HG03280 (cell line): ENCODE measurements at regions not wholly inside any gene's neighbourhood (a gene's known extent, or its start where the extent isn't known, plus 50 kb on each side); places are given as distances from the start of the nearest gene placed in this dataset.

ENCODE experiments used
- ATAC-seq: cut with Tn5 transposase; IDR thresholded peaks from one replicate; pipeline ENCODE4 v1.9.1; 2021; ENCODE audit warnings: mild to moderate bottlenecking, moderate library complexity; ENCODE audit not compliant: unreplicated experiment

- ATAC-seq: no peak
These were observed 577.1 kb downstream of the PLPP3 start for GRCh38 chr1:56002231-56002630.

- ATAC-seq: no peak
These were observed 578.9 kb downstream of the PLPP3 start for GRCh38 chr1:56000424-56000823.

- no peak for ATAC-seq
These were observed 581.8 kb downstream of the PLPP3 start for GRCh38 chr1:55997536-55997935.

- ATAC-seq: no peak
These were observed 585.6 kb downstream of the PLPP3 start for GRCh38 chr1:55993646-55994318.

- ATAC-seq: no peak
These were observed 589.4 kb downstream of the PLPP3 start for GRCh38 chr1:55990007-55990406.

- ATAC-seq: no peak
These were observed 590.4 kb downstream of the PLPP3 start for GRCh38 chr1:55988963-55989452.

GRCh38 chr1:55987491-55988249 is 591.7 kb downstream of the PLPP3 start:
- ATAC-seq: no peak

- ATAC-seq: no peak
These were observed 593.4 kb downstream of the PLPP3 start for GRCh38 chr1:55986003-55986402.

- ATAC-seq: no peak
These were observed 598.2 kb downstream of the PLPP3 start for GRCh38 chr1:55981010-55981650.

GRCh38 chr1:55980582-55980981 is 598.8 kb downstream of the PLPP3 start:
- no peak for ATAC-seq

- no peak for ATAC-seq
These were observed 604.5 kb downstream of the PLPP3 start for GRCh38 chr1:55974714-55975441.

GRCh38 chr1:55970526-55971110 is 608.7 kb downstream of the PLPP3 start:
- no peak for ATAC-seq

GRCh38 chr1:55969322-55969721 is 610.0 kb downstream of the PLPP3 start:
- ATAC-seq: no peak

- ATAC-seq: no peak
These were observed 610.7 kb downstream of the PLPP3 start for GRCh38 chr1:55968661-55969060.

- ATAC-seq: no peak
These were observed 613.3 kb downstream of the PLPP3 start for GRCh38 chr1:55965981-55966461.

GRCh38 chr1:55962472-55962871 is 616.9 kb downstream of the PLPP3 start:
- ATAC-seq: no peak

GRCh38 chr1:55959136-55959548 is 620.2 kb downstream of the PLPP3 start:
- ATAC-seq: no peak

- no peak for ATAC-seq
These were observed 620.9 kb downstream of the PLPP3 start for GRCh38 chr1:55958498-55958897.

GRCh38 chr1:55957276-55957675 is 622.1 kb downstream of the PLPP3 start:
- ATAC-seq: no peak

- no peak for ATAC-seq
These were observed 624.2 kb downstream of the PLPP3 start for GRCh38 chr1:55955016-55955621.
